GM04503 (cell line): ENCODE measurements at regions not wholly inside any gene's neighbourhood (a gene's known extent, or its start where the extent isn't known, plus 50 kb on each side); places are given as distances from the start of the nearest gene placed in this dataset.
"Not testable (repeated sequence)": the region's sequence is repeated elsewhere in the genome, so short reads cannot be mapped to it uniquely, and the experiment has no call there.

Source experiments
- DNase-seq: peaks from one replicate; pipeline ENCODE4 v3.0.0-alpha.2; 2012; ENCODE audit warnings: low read depth

- peak; percentile 17 for DNase-seq
Observed at GRCh38 chr6:145544041-145544440, 191.3 kb downstream of the EPM2A start.

- DNase-seq, result no peak
Observed at GRCh38 chr6:145544514-145544913, 190.8 kb downstream of the EPM2A start.

- no peak for DNase-seq
Observed at GRCh38 chr6:145546265-145546664, 189.1 kb downstream of the EPM2A start.

GRCh38 chr6:145547594-145548335 lies 187.6 kb downstream of the EPM2A start:
- DNase-seq, result no peak

GRCh38 chr6:145548933-145549648 lies 186.2 kb downstream of the EPM2A start:
- DNase-seq, result no peak

GRCh38 chr6:145551164-145551563 lies 184.2 kb downstream of the EPM2A start:
- no peak for DNase-seq

- DNase-seq, result no peak
Observed at GRCh38 chr6:145555084-145555483, 180.2 kb downstream of the EPM2A start.

- no peak for DNase-seq
Observed at GRCh38 chr6:145557474-145557873, 177.8 kb downstream of the EPM2A start.

- DNase-seq, result no peak
Observed at GRCh38 chr6:145559836-145560235, 175.5 kb downstream of the EPM2A start.

- DNase-seq, result no peak
Observed at GRCh38 chr6:145561095-145562072, 173.9 kb downstream of the EPM2A start.

- DNase-seq, result no peak
Observed at GRCh38 chr6:145562771-145563615, 172.3 kb downstream of the EPM2A start.

GRCh38 chr6:145564553-145564952 lies 170.8 kb downstream of the EPM2A start:
- DNase-seq, result no peak

- DNase-seq, result no peak
Observed at GRCh38 chr6:145567684-145568252, 167.6 kb downstream of the EPM2A start.

GRCh38 chr6:145569140-145569539 lies 166.2 kb downstream of the EPM2A start:
- no peak for DNase-seq

GRCh38 chr6:145570336-145570735 lies 165.0 kb downstream of the EPM2A start:
- DNase-seq, result not testable (repeated sequence)

- not testable (repeated sequence) for DNase-seq
Observed at GRCh38 chr6:145574269-145574668, 161.1 kb downstream of the EPM2A start.
